ENCODE measurements at regions not wholly inside any gene's neighbourhood (a gene's known extent, or its start where the extent isn't known, plus 50 kb on each side); places are given as distances from the start of the nearest gene placed in this dataset.

DNA sequence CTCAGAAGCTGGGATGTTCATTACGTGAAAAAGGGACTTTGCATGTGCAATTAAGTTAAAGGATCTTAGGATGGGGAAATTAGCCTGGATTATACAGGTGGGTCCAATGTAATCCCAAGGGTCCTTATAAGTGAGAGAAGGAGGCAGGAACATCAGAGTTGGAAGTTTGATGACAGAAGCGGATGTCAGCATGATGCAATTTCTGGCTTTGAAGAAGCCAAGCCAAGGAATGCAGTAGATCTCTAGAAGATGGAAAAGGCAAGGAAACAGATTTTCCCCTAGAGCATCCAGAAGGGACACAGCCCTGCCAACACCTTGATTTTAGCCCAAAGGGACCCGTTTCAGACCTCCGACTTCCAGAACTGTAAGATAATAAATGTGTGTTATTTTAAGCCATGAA lies 136.4 kb downstream of the LNPK start:
- DNase-seq (ENCODE audit: low spot score): no peak

More for the DNA sequence above, 136.4 kb downstream of the LNPK start:
- Histone ChIP-seq H3K27me3 (ENCODE audit: control insufficient read depth in 4 of 4, insufficient read depth in 4 of 4, low read length in 3 of 4) (peaks cover 0 to 2% (median 0%) of the 10 kb centered on the region in 4 donors), H3K9ac (ENCODE audit: low read depth in 1 of 2, low read length in 2 of 2) (no peak overlapping the region), H3K4me3 (ENCODE audit: low read depth in 1 of 3, low read length in 3 of 3) (no peak overlapping the region), H3K36me3 (ENCODE audit: control insufficient read depth in 4 of 4, insufficient read depth in 3 of 4, low read depth in 1 of 4, low read length in 3 of 4) (no peaks in the 10 kb centered on the region), H3K4me1 (ENCODE audit: control insufficient read depth in 4 of 4, insufficient read depth in 4 of 4, low read length in 3 of 4) (no peaks in the 10 kb centered on the region), H3K27ac (ENCODE audit: low read depth in 1 of 2, low read length in 2 of 2) (no peak overlapping the region), H3K9me3 (ENCODE audit: control insufficient read depth in 4 of 4, low read length in 3 of 4) (no peaks in the 10 kb centered on the region)
- WGBS: 80% methylated on average over 4 of the region's 4 CpGs
- TF ChIP-seq HNF4G (IDR thresholded peaks at IDR 0.05): no peak
- TF ChIP-seq, protein P1, sequence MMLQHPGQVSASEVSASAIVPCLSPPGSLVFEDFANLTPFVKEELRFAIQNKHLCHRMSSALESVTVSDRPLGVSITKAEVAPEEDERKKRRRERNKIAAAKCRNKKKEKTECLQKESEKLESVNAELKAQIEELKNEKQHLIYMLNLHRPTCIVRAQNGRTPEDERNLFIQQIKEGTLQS (IDR thresholded peaks at IDR 0.05): no peak
- TF ChIP-seq YY1 (IDR thresholded peaks at IDR 0.05): no peak
- TF ChIP-seq, protein P2, sequence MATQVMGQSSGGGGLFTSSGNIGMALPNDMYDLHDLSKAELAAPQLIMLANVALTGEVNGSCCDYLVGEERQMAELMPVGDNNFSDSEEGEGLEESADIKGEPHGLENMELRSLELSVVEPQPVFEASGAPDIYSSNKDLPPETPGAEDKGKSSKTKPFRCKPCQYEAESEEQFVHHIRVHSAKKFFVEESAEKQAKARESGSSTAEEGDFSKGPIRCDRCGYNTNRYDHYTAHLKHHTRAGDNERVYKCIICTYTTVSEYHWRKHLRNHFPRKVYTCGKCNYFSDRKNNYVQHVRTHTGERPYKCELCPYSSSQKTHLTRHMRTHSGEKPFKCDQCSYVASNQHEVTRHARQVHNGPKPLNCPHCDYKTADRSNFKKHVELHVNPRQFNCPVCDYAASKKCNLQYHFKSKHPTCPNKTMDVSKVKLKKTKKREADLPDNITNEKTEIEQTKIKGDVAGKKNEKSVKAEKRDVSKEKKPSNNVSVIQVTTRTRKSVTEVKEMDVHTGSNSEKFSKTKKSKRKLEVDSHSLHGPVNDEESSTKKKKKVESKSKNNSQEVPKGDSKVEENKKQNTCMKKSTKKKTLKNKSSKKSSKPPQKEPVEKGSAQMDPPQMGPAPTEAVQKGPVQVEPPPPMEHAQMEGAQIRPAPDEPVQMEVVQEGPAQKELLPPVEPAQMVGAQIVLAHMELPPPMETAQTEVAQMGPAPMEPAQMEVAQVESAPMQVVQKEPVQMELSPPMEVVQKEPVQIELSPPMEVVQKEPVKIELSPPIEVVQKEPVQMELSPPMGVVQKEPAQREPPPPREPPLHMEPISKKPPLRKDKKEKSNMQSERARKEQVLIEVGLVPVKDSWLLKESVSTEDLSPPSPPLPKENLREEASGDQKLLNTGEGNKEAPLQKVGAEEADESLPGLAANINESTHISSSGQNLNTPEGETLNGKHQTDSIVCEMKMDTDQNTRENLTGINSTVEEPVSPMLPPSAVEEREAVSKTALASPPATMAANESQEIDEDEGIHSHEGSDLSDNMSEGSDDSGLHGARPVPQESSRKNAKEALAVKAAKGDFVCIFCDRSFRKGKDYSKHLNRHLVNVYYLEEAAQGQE (IDR thresholded peaks at IDR 0.05): no peak
- TF ChIP-seq, protein P3, sequence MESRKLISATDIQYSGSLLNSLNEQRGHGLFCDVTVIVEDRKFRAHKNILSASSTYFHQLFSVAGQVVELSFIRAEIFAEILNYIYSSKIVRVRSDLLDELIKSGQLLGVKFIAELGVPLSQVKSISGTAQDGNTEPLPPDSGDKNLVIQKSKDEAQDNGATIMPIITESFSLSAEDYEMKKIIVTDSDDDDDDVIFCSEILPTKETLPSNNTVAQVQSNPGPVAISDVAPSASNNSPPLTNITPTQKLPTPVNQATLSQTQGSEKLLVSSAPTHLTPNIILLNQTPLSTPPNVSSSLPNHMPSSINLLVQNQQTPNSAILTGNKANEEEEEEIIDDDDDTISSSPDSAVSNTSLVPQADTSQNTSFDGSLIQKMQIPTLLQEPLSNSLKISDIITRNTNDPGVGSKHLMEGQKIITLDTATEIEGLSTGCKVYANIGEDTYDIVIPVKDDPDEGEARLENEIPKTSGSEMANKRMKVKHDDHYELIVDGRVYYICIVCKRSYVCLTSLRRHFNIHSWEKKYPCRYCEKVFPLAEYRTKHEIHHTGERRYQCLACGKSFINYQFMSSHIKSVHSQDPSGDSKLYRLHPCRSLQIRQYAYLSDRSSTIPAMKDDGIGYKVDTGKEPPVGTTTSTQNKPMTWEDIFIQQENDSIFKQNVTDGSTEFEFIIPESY (IDR thresholded peaks at IDR 0.05): no peak
- TF ChIP-seq, protein P4, sequence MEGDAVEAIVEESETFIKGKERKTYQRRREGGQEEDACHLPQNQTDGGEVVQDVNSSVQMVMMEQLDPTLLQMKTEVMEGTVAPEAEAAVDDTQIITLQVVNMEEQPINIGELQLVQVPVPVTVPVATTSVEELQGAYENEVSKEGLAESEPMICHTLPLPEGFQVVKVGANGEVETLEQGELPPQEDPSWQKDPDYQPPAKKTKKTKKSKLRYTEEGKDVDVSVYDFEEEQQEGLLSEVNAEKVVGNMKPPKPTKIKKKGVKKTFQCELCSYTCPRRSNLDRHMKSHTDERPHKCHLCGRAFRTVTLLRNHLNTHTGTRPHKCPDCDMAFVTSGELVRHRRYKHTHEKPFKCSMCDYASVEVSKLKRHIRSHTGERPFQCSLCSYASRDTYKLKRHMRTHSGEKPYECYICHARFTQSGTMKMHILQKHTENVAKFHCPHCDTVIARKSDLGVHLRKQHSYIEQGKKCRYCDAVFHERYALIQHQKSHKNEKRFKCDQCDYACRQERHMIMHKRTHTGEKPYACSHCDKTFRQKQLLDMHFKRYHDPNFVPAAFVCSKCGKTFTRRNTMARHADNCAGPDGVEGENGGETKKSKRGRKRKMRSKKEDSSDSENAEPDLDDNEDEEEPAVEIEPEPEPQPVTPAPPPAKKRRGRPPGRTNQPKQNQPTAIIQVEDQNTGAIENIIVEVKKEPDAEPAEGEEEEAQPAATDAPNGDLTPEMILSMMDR (IDR thresholded peaks at IDR 0.05; ENCODE audit: low read depth, low read length, missing input control): no peak
- TF ChIP-seq TAF1 (conservative IDR thresholded peaks at IDR 0.05): no peak
- TF ChIP-seq NR2F2 (IDR thresholded peaks at IDR 0.05): no peak
- TF ChIP-seq EGR1 (IDR thresholded peaks at IDR 0.05; ENCODE audit: low read depth in 2 of 2): no peak
- TF ChIP-seq, protein P5, sequence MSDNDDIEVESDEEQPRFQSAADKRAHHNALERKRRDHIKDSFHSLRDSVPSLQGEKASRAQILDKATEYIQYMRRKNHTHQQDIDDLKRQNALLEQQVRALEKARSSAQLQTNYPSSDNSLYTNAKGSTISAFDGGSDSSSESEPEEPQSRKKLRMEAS (IDR thresholded peaks at IDR 0.05): no peak
- no peak for TF ChIP-seq FOXA2 (IDR thresholded peaks at IDR 0.05)
- TF ChIP-seq HNF4A (conservative IDR thresholded peaks at IDR 0.05): no peak
- TF ChIP-seq RAD21 (IDR thresholded peaks at IDR 0.05): no peak
- TF ChIP-seq RXRA (IDR thresholded peaks at IDR 0.05): no peak
- TF ChIP-seq FOXA1 (IDR thresholded peaks at IDR 0.05): no peak
- TF ChIP-seq SP1 (IDR thresholded peaks at IDR 0.05): no peak
- no peak for TF ChIP-seq JUND (IDR thresholded peaks at IDR 0.05)
- no peak for TF ChIP-seq GABPA (IDR thresholded peaks at IDR 0.05 in 1 of 2, conservative IDR thresholded peaks at IDR 0.05 in 1 of 2)
